ENCODE measurements at regions not wholly inside any gene's neighbourhood (a gene's known extent, or its start where the extent isn't known, plus 50 kb on each side); places are given as distances from the start of the nearest gene placed in this dataset.

DNA sequence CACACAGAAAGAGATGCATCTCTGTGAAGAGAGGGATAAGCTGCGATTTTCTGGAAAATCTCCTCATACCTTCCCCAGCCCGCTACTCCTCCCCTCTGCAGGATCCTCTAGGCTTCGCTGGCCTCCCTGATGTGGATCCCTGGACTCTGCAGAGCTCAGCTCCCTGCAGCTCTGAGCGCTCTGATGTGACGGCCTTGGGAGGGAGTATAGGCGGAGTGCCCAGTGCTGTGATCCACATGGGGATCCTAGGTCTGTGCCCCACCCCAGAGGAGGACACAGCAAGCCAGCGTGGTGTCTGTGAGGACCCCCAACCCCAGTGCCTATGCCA, 111.0 kb downstream of the GYPC start:
- no peaks in the 10 kb centered on the region for H3K27me3 ChIP-seq (ENCODE audit: control insufficient read depth in 2 of 2, insufficient read depth in 2 of 2, low read length in 2 of 2)
- peak overlapping the region in 1 of 7 donors; percentile 18 for H3K27ac Mint-ChIP-seq
- H3K36me3 ChIP-seq (replicated peaks in 1 of 2; ENCODE audit: control insufficient read depth in 1 of 2, insufficient read depth in 2 of 2, low read length in 2 of 2), result no peaks in the 10 kb centered on the region
- H3K9me3 Mint-ChIP-seq, result peaks cover 0 to 5% (median 0%) of the 10 kb centered on the region in 7 donors
- H3K4me1 Mint-ChIP-seq, result peaks cover 41% of the 10 kb centered on the region
- DNase-seq, result no peak
- H3K4me2 ChIP-seq (replicated peaks; ENCODE audit: extremely low read depth, low read length, poor library complexity, severe bottlenecking), result no peak overlapping the region
- no peak overlapping the region for H2AFZ ChIP-seq (ENCODE audit: insufficient read depth, low read depth, low read length, poor library complexity, severe bottlenecking)
- no peak overlapping the region for H3K4me3 ChIP-seq (replicated peaks in 1 of 3; ENCODE audit: low read depth in 2 of 3, low read length in 3 of 3)
- H3K9me3 ChIP-seq (replicated peaks in 1 of 2; ENCODE audit: control insufficient read depth in 1 of 2, insufficient read depth in 1 of 2, low read length in 2 of 2), result no peaks in the 10 kb centered on the region
- WGBS (ENCODE audit: insufficient coverage), result 95% methylated on average over 6 of the region's 7 CpGs
- TF ChIP-seq, protein P1, sequence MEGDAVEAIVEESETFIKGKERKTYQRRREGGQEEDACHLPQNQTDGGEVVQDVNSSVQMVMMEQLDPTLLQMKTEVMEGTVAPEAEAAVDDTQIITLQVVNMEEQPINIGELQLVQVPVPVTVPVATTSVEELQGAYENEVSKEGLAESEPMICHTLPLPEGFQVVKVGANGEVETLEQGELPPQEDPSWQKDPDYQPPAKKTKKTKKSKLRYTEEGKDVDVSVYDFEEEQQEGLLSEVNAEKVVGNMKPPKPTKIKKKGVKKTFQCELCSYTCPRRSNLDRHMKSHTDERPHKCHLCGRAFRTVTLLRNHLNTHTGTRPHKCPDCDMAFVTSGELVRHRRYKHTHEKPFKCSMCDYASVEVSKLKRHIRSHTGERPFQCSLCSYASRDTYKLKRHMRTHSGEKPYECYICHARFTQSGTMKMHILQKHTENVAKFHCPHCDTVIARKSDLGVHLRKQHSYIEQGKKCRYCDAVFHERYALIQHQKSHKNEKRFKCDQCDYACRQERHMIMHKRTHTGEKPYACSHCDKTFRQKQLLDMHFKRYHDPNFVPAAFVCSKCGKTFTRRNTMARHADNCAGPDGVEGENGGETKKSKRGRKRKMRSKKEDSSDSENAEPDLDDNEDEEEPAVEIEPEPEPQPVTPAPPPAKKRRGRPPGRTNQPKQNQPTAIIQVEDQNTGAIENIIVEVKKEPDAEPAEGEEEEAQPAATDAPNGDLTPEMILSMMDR (IDR thresholded peaks at IDR 0.05), result no peak
- H3K4me1 ChIP-seq (ENCODE audit: control insufficient read depth in 1 of 2, insufficient read depth in 2 of 2, low read length in 2 of 2), result peaks cover 17 to 30% of the 10 kb centered on the region in 2 donors
- intact Hi-C loops (cut with micrococcal nuclease), result no loop called here
- peaks cover 5 to 6% (median 6%) of the 10 kb centered on the region in 3 donors for H3K27me3 Mint-ChIP-seq (ENCODE audit: low read depth in 3 of 3)
- no peak overlapping the region for H3K4me3 Mint-ChIP-seq
- H3K9ac ChIP-seq (ENCODE audit: insufficient read depth, low read length, poor library complexity, severe bottlenecking), result no peak overlapping the region
- no peak overlapping the region for H3K27ac ChIP-seq (ENCODE audit: low read depth in 1 of 2, low read length in 2 of 2)
- no peaks in the 10 kb centered on the region for H3K36me3 Mint-ChIP-seq
- H3K79me2 ChIP-seq (ENCODE audit: insufficient read depth, low read length), result no peaks in the 10 kb centered on the region
- no peaks in the 10 kb centered on the region for H4K20me1 ChIP-seq (ENCODE audit: insufficient read depth, low read length)

DNA sequence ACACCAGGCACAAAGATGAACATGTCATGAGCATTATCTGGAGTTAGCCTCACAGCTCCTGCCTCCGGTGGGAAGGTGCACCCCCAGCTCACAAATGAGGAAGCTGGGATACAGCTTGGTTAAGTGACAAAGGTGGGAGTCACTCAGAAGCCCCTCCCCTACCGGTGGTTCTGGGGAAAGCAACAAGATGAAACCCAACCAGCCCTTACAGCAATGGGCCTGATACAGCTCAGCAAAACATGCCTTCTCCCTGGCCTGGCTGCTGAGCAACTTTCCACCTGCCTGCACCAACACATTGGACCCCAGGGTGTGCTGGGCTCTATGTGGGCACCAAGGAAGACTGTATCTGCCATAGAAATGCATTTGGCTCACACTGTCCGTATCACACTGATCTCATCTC, 113.2 kb downstream of the GYPC start:
- H3K36me3 Mint-ChIP-seq, result no peaks in the 10 kb centered on the region
- Histone ChIP-seq H3K4me1 (ENCODE audit: control insufficient read depth in 1 of 2, insufficient read depth in 2 of 2, low read length in 2 of 2) (peaks cover 9 to 15% of the 10 kb centered on the region in 2 donors), H3K79me2 (ENCODE audit: insufficient read depth, low read length) (no peaks in the 10 kb centered on the region), H2AFZ (ENCODE audit: insufficient read depth, low read depth, low read length, poor library complexity, severe bottlenecking) (no peak overlapping the region), H3K4me2 (replicated peaks; ENCODE audit: extremely low read depth, low read length, poor library complexity, severe bottlenecking) (no peak overlapping the region), H3K9me3 (replicated peaks in 1 of 2; ENCODE audit: control insufficient read depth in 1 of 2, insufficient read depth in 1 of 2, low read length in 2 of 2) (no peaks in the 10 kb centered on the region), H3K27ac (ENCODE audit: low read depth in 1 of 2, low read length in 2 of 2) (no peak overlapping the region), H3K36me3 (replicated peaks in 1 of 2; ENCODE audit: control insufficient read depth in 1 of 2, insufficient read depth in 2 of 2, low read length in 2 of 2) (no peaks in the 10 kb centered on the region), H4K20me1 (ENCODE audit: insufficient read depth, low read length) (no peaks in the 10 kb centered on the region), H3K27me3 (ENCODE audit: control insufficient read depth in 2 of 2, insufficient read depth in 2 of 2, low read length in 2 of 2) (no peaks in the 10 kb centered on the region), H3K4me3 (replicated peaks in 1 of 3; ENCODE audit: low read depth in 2 of 3, low read length in 3 of 3) (no peak overlapping the region), H3K9ac (ENCODE audit: insufficient read depth, low read length, poor library complexity, severe bottlenecking) (no peak overlapping the region)
- H3K27me3 Mint-ChIP-seq (ENCODE audit: low read depth in 3 of 3), result peaks cover 5 to 7% (median 6%) of the 10 kb centered on the region in 3 donors
- intact Hi-C loops (cut with micrococcal nuclease), result no loop called here
- no peak overlapping the region for H3K27ac Mint-ChIP-seq
- WGBS (ENCODE audit: insufficient coverage), result 100% methylated on average over 1 of the region's 3 CpGs
- peaks cover 0 to 5% (median 0%) of the 10 kb centered on the region in 7 donors for H3K9me3 Mint-ChIP-seq
- peaks cover 28% of the 10 kb centered on the region for H3K4me1 Mint-ChIP-seq
- no peak for DNase-seq
- peak overlapping the region in 1 of 2 donors; percentile 5 for H3K4me3 Mint-ChIP-seq
- TF ChIP-seq, protein P1 (IDR thresholded peaks at IDR 0.05), result no peak
